Breast epithelium (tissue), 4 donors: ENCODE measurements at regions not wholly inside any gene's neighbourhood (a gene's known extent, or its start where the extent isn't known, plus 50 kb on each side); places are given as distances from the start of the nearest gene placed in this dataset.

ENCODE experiments used
- DNase-seq, 2 donors: peaks; one replicate each; pipeline ENCODE4 v3.0.0-alpha.2; 2019; ENCODE audit warnings: low spot score in 2 of 2
- H3K27ac ChIP-seq, 2 donors: fragments of 200-600 bp; sonication (generic) in 1 of 2; one replicate each; pipeline ENCODE4 v1.5.1; 2016 to 2019; ENCODE audit warnings: mild to moderate bottlenecking in 1 of 2
- H3K27me3 ChIP-seq, 2 donors: fragments of 200-600 bp; sonication (generic) in 1 of 2; one replicate each; pipeline versions ENCODE4 v1.5.1 to v1.6.0; 2017 to 2019; ENCODE audit warnings: control low read depth in 1 of 2, mild to moderate bottlenecking in 1 of 2
- H3K36me3 ChIP-seq: fragments of 200-600 bp; one replicate; pipeline ENCODE4 v1.5.1; 2019
- H3K4me1 ChIP-seq, 2 donors: fragments of 200-600 bp; sonication (generic); one replicate each; pipeline ENCODE4 v1.5.1; 2016 to 2019; ENCODE audit warnings: control low read depth in 1 of 2
- H3K4me3 ChIP-seq, 3 donors: fragments of 200-600 bp; sonication (generic); 1 replicate in 2 of 3; 2 replicates in 1 of 3; pipeline ENCODE4 v1.5.1; 2016 to 2019; ENCODE audit warnings: mild to moderate bottlenecking in 3 of 3, moderate library complexity in 2 of 3
- H3K9me3 ChIP-seq, 2 donors: fragments of 200-600 bp; sonication (generic) in 1 of 2; one replicate each; pipeline ENCODE4 v1.5.1; 2016 to 2019; ENCODE audit warnings: control low read depth in 1 of 2
- CTCF ChIP-seq, 3 donors: fragments of 450-650 bp; IDR thresholded peaks; one replicate each; pipeline ENCODE4 v1.5.1; 2016 to 2017; ENCODE audit warnings: antibody characterized with exemption in 3 of 3, mild to moderate bottlenecking in 3 of 3, moderate library complexity in 3 of 3
- POLR2A ChIP-seq: fragments of 450-650 bp; IDR thresholded peaks from one replicate; pipeline ENCODE4 v1.6.1; 2016; ENCODE audit warnings: antibody characterized with exemption, mild to moderate bottlenecking, moderate library complexity
- POLR2AphosphoS5 ChIP-seq, 3 donors: sonication (generic); formaldehyde crosslinking; IDR thresholded peaks; one replicate each; pipeline ENCODE4 v1.6.1; 2017; ENCODE audit warnings: antibody characterized with exemption in 3 of 3
- intact Hi-C: fragments of 100-400 bp; cut with DNase I; formaldehyde crosslinking; loops from one replicate; pipeline ENCODE4 v1.15.1; 2023; ENCODE audit warnings: low total_unique reads

- no peak for TF ChIP-seq POLR2AphosphoS5 (IDR thresholded peaks at IDR 0.05)
- no peak for TF ChIP-seq CTCF (IDR thresholded peaks at IDR 0.05)
- TF ChIP-seq POLR2A, result no peak
- intact Hi-C loops, result no loop called here
- no peaks in the 10 kb centered on the region for H3K36me3 ChIP-seq
Measured at GRCh38 chr12:3409662-3410061, 81.3 kb upstream of the PRMT8 start.

GRCh38 chr12:3416159-3416558 is 74.8 kb upstream of the PRMT8 start:
- Histone ChIP-seq H3K27ac (no peak overlapping the region), H3K36me3 (no peaks in the 10 kb centered on the region), H3K27me3 (peaks cover 0 to 5% of the 10 kb centered on the region in 2 donors), H3K9me3 (peaks cover 10% of the 10 kb centered on the region in 2 donors), H3K4me3 (no peak overlapping the region), H3K4me1 (no peaks in the 10 kb centered on the region)
- TF ChIP-seq POLR2AphosphoS5 (IDR thresholded peaks at IDR 0.05) (no peak), CTCF (IDR thresholded peaks at IDR 0.05) (no peak), POLR2A (no peak)
- DNase-seq, result no peak
- intact Hi-C loops, result no loop called here

More at GRCh38 chr12:3409662-3410061, 81.3 kb upstream of the PRMT8 start:
- Histone ChIP-seq H3K4me3 (no peak overlapping the region), H3K27me3 (no peaks in the 10 kb centered on the region), H3K27ac (no peak overlapping the region), H3K4me1 (no peaks in the 10 kb centered on the region), H3K9me3 (peaks cover 47 to 52% of the 10 kb centered on the region in 2 donors)
- no peak for DNase-seq

GRCh38 chr12:3416670-3417069 is 74.3 kb upstream of the PRMT8 start:
- intact Hi-C loops, result no loop called here
- Histone ChIP-seq H3K4me3 (no peak overlapping the region), H3K27ac (no peak overlapping the region), H3K36me3 (no peaks in the 10 kb centered on the region), H3K27me3 (peaks cover 0 to 8% of the 10 kb centered on the region in 2 donors), H3K9me3 (peaks cover 10% of the 10 kb centered on the region in 2 donors), H3K4me1 (no peaks in the 10 kb centered on the region)
- TF ChIP-seq CTCF (IDR thresholded peaks at IDR 0.05) (no peak), POLR2AphosphoS5 (IDR thresholded peaks at IDR 0.05) (no peak), POLR2A (no peak)
- no peak for DNase-seq

- intact Hi-C loops, result no loop called here
- H3K4me1 ChIP-seq, result no peaks in the 10 kb centered on the region
- peaks cover 10% of the 10 kb centered on the region in 2 donors for H3K9me3 ChIP-seq
- no peaks in the 10 kb centered on the region for H3K36me3 ChIP-seq
- TF ChIP-seq POLR2A (no peak), POLR2AphosphoS5 (IDR thresholded peaks at IDR 0.05) (no peak), CTCF (IDR thresholded peaks at IDR 0.05) (no peak)
- peaks cover 0 to 13% of the 10 kb centered on the region in 2 donors for H3K27me3 ChIP-seq
- no peak overlapping the region for H3K4me3 ChIP-seq
- no peak overlapping the region for H3K27ac ChIP-seq
- DNase-seq, result no peak
Measured at GRCh38 chr12:3417113-3417512, 73.9 kb upstream of the PRMT8 start.

GRCh38 chr12:3417937-3418462 is 73.0 kb upstream of the PRMT8 start:
- DNase-seq, result no peak
- Histone ChIP-seq H3K36me3 (no peaks in the 10 kb centered on the region), H3K9me3 (peaks cover 10% of the 10 kb centered on the region in 2 donors), H3K4me3 (no peak overlapping the region), H3K27me3 (peaks cover 0 to 14% of the 10 kb centered on the region in 2 donors), H3K27ac (no peak overlapping the region), H3K4me1 (no peaks in the 10 kb centered on the region)
- intact Hi-C loops, result no loop called here
- no peak for TF ChIP-seq POLR2A
